ENCODE measurements at regions not wholly inside any gene's neighbourhood (a gene's known extent, or its start where the extent isn't known, plus 50 kb on each side); places are given as distances from the start of the nearest gene placed in this dataset.

DNA sequence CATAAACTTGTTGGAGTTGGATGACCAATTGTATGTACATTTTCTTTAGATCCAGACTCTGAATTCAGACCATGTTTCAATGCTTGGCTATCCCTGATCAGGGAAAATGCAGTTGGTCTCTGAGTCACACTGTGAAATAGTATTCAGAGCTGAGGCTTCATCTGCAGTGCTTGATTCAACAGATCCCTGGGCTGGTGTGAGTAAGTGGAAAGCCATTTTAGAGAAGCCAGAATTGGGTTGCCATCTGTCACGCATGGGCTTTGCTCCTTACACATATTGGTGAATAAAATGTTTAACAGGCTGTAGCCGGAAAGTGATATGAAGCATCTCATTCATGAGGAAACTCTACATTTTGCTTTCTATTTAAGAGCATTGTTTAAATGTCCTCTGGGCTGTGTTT, 50.0 kb upstream of the ACYP2 start:
- H3K27me3 ChIP-seq (ENCODE audit: control insufficient read depth, insufficient read depth, low read length): no peaks in the 10 kb centered on the region
- peak; percentile 98 for DNase-seq (ENCODE audit: low read depth)
- no peaks in the 10 kb centered on the region for H3K36me3 ChIP-seq (ENCODE audit: control insufficient read depth, insufficient read depth, low read length)
- TF ChIP-seq CTCF (IDR thresholded peaks at IDR 0.05; ENCODE audit: insufficient read depth, low read length, severe bottlenecking): no peak
- H3K4me3 ChIP-seq (ENCODE audit: low read depth, low read length): no peak overlapping the region
- peak; percentile 32 for FAIRE-seq

GRCh38 chr2:54063967-54064535, 51.4 kb upstream of the ACYP2 start:
- TF ChIP-seq CTCF (IDR thresholded peaks at IDR 0.05; ENCODE audit: insufficient read depth, low read length, severe bottlenecking): no peak
- Histone ChIP-seq H3K27me3 (ENCODE audit: control insufficient read depth, insufficient read depth, low read length) (no peaks in the 10 kb centered on the region), H3K36me3 (ENCODE audit: control insufficient read depth, insufficient read depth, low read length) (no peaks in the 10 kb centered on the region), H3K4me3 (ENCODE audit: low read depth, low read length) (no peak overlapping the region)
- DNase-seq (ENCODE audit: low read depth) (no peak), FAIRE-seq (no peak)

DNA sequence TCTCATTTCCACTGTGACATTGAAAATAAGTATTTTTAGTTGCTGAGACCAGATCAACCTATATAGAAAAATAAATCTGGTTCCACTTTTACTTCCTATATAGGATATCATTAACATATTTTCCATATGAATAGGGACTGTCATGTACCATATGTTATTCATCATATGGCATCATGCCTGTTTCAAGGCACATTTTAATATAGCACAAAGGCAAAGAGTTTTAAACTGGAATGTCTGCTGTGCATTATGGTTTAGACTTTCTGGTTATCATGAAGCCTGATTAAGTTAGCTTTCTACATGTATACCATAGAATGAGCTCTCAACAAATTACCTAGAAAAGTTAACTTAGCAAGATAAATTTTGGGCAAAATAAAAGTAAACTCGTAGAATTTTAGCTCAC, 53.0 kb upstream of the ACYP2 start:
- DNase-seq (ENCODE audit: low read depth): no peak
- Histone ChIP-seq H3K36me3 (ENCODE audit: control insufficient read depth, insufficient read depth, low read length) (no peaks in the 10 kb centered on the region), H3K4me3 (ENCODE audit: low read depth, low read length) (no peak overlapping the region), H3K27me3 (ENCODE audit: control insufficient read depth, insufficient read depth, low read length) (no peaks in the 10 kb centered on the region)
- no peak for TF ChIP-seq CTCF (IDR thresholded peaks at IDR 0.05; ENCODE audit: insufficient read depth, low read length, severe bottlenecking)
- FAIRE-seq: no peak

- no peak overlapping the region for H3K4me3 ChIP-seq (ENCODE audit: low read depth, low read length)
- no peaks in the 10 kb centered on the region for H3K36me3 ChIP-seq (ENCODE audit: control insufficient read depth, insufficient read depth, low read length)
- no peak for FAIRE-seq
- no peak for TF ChIP-seq CTCF (IDR thresholded peaks at IDR 0.05; ENCODE audit: insufficient read depth, low read length, severe bottlenecking)
- DNase-seq (ENCODE audit: low read depth): no peak
- H3K27me3 ChIP-seq (ENCODE audit: control insufficient read depth, insufficient read depth, low read length): no peaks in the 10 kb centered on the region
Measured at GRCh38 chr2:54061272-54061671, 54.1 kb upstream of the ACYP2 start.

- no peak for FAIRE-seq
- H3K27me3 ChIP-seq (ENCODE audit: control insufficient read depth, insufficient read depth, low read length): no peaks in the 10 kb centered on the region
- H3K4me3 ChIP-seq (ENCODE audit: low read depth, low read length): no peak overlapping the region
- DNase-seq (ENCODE audit: low read depth): peak; percentile 45
- no peaks in the 10 kb centered on the region for H3K36me3 ChIP-seq (ENCODE audit: control insufficient read depth, insufficient read depth, low read length)
- no peak for TF ChIP-seq CTCF (IDR thresholded peaks at IDR 0.05; ENCODE audit: insufficient read depth, low read length, severe bottlenecking)
Measured at GRCh38 chr2:54059986-54060385, 55.4 kb upstream of the ACYP2 start.

- FAIRE-seq: peak; percentile 23
- H3K36me3 ChIP-seq (ENCODE audit: control insufficient read depth, insufficient read depth, low read length): no peaks in the 10 kb centered on the region
- no peak for TF ChIP-seq CTCF (IDR thresholded peaks at IDR 0.05; ENCODE audit: insufficient read depth, low read length, severe bottlenecking)
- peak; percentile 59 for DNase-seq (ENCODE audit: low read depth)
- no peak overlapping the region for H3K4me3 ChIP-seq (ENCODE audit: low read depth, low read length)
- no peaks in the 10 kb centered on the region for H3K27me3 ChIP-seq (ENCODE audit: control insufficient read depth, insufficient read depth, low read length)
Measured at GRCh38 chr2:54059504-54059903, 55.9 kb upstream of the ACYP2 start.

All from bronchial epithelial cell (primary cell).